ENCODE measurements at regions not wholly inside any gene's neighbourhood (a gene's known extent, or its start where the extent isn't known, plus 50 kb on each side); places are given as distances from the start of the nearest gene placed in this dataset.

DNA sequence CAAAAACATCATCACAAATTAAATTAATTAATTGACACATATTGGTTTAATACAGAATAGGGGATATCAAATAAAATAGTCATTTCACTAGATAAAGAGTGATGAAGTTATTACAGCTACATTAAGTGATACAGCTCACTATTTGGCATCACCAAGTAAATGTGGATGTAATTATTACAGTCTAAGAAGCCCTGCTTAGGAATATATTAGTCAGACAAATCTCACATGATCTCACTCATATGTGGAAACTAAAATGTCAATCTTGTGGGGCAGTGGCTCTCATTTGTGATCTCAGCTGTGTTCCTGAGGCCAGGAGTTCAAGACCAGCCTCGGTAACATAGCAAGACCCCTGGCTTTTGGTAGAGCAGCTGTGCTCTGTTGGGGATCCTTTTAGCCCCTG is 233.4 kb upstream of the RGMB start (continued):
- TF ChIP-seq, protein P1, sequence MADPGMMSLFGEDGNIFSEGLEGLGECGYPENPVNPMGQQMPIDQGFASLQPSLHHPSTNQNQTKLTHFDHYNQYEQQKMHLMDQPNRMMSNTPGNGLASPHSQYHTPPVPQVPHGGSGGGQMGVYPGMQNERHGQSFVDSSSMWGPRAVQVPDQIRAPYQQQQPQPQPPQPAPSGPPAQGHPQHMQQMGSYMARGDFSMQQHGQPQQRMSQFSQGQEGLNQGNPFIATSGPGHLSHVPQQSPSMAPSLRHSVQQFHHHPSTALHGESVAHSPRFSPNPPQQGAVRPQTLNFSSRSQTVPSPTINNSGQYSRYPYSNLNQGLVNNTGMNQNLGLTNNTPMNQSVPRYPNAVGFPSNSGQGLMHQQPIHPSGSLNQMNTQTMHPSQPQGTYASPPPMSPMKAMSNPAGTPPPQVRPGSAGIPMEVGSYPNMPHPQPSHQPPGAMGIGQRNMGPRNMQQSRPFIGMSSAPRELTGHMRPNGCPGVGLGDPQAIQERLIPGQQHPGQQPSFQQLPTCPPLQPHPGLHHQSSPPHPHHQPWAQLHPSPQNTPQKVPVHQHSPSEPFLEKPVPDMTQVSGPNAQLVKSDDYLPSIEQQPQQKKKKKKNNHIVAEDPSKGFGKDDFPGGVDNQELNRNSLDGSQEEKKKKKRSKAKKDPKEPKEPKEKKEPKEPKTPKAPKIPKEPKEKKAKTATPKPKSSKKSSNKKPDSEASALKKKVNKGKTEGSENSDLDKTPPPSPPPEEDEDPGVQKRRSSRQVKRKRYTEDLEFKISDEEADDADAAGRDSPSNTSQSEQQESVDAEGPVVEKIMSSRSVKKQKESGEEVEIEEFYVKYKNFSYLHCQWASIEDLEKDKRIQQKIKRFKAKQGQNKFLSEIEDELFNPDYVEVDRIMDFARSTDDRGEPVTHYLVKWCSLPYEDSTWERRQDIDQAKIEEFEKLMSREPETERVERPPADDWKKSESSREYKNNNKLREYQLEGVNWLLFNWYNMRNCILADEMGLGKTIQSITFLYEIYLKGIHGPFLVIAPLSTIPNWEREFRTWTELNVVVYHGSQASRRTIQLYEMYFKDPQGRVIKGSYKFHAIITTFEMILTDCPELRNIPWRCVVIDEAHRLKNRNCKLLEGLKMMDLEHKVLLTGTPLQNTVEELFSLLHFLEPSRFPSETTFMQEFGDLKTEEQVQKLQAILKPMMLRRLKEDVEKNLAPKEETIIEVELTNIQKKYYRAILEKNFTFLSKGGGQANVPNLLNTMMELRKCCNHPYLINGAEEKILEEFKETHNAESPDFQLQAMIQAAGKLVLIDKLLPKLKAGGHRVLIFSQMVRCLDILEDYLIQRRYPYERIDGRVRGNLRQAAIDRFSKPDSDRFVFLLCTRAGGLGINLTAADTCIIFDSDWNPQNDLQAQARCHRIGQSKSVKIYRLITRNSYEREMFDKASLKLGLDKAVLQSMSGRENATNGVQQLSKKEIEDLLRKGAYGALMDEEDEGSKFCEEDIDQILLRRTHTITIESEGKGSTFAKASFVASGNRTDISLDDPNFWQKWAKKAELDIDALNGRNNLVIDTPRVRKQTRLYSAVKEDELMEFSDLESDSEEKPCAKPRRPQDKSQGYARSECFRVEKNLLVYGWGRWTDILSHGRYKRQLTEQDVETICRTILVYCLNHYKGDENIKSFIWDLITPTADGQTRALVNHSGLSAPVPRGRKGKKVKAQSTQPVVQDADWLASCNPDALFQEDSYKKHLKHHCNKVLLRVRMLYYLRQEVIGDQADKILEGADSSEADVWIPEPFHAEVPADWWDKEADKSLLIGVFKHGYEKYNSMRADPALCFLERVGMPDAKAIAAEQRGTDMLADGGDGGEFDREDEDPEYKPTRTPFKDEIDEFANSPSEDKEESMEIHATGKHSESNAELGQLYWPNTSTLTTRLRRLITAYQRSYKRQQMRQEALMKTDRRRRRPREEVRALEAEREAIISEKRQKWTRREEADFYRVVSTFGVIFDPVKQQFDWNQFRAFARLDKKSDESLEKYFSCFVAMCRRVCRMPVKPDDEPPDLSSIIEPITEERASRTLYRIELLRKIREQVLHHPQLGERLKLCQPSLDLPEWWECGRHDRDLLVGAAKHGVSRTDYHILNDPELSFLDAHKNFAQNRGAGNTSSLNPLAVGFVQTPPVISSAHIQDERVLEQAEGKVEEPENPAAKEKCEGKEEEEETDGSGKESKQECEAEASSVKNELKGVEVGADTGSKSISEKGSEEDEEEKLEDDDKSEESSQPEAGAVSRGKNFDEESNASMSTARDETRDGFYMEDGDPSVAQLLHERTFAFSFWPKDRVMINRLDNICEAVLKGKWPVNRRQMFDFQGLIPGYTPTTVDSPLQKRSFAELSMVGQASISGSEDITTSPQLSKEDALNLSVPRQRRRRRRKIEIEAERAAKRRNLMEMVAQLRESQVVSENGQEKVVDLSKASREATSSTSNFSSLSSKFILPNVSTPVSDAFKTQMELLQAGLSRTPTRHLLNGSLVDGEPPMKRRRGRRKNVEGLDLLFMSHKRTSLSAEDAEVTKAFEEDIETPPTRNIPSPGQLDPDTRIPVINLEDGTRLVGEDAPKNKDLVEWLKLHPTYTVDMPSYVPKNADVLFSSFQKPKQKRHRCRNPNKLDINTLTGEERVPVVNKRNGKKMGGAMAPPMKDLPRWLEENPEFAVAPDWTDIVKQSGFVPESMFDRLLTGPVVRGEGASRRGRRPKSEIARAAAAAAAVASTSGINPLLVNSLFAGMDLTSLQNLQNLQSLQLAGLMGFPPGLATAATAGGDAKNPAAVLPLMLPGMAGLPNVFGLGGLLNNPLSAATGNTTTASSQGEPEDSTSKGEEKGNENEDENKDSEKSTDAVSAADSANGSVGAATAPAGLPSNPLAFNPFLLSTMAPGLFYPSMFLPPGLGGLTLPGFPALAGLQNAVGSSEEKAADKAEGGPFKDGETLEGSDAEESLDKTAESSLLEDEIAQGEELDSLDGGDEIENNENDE (IDR thresholded peaks at IDR 0.05; ENCODE audit: insufficient replicate concordance, low read length): no peak
- no peak for TF ChIP-seq POU5F1 (IDR thresholded peaks at IDR 0.05; ENCODE audit: low read depth, low read length)
- TF ChIP-seq JUND (IDR thresholded peaks at IDR 0.05; ENCODE audit: low read length): no peak
- TF ChIP-seq RXRA (IDR thresholded peaks at IDR 0.05; ENCODE audit: insufficient read depth, low read depth, low read length): no peak
- TF ChIP-seq SAP30 (IDR thresholded peaks at IDR 0.05; ENCODE audit: insufficient read depth, insufficient replicate concordance, low read length): no peak
- no peak for TF ChIP-seq BRCA1 (IDR thresholded peaks at IDR 0.05; ENCODE audit: low read depth, low read length)
- no peak for TF ChIP-seq SP4 (IDR thresholded peaks at IDR 0.05; ENCODE audit: low read length)
- TF ChIP-seq, protein P2, sequence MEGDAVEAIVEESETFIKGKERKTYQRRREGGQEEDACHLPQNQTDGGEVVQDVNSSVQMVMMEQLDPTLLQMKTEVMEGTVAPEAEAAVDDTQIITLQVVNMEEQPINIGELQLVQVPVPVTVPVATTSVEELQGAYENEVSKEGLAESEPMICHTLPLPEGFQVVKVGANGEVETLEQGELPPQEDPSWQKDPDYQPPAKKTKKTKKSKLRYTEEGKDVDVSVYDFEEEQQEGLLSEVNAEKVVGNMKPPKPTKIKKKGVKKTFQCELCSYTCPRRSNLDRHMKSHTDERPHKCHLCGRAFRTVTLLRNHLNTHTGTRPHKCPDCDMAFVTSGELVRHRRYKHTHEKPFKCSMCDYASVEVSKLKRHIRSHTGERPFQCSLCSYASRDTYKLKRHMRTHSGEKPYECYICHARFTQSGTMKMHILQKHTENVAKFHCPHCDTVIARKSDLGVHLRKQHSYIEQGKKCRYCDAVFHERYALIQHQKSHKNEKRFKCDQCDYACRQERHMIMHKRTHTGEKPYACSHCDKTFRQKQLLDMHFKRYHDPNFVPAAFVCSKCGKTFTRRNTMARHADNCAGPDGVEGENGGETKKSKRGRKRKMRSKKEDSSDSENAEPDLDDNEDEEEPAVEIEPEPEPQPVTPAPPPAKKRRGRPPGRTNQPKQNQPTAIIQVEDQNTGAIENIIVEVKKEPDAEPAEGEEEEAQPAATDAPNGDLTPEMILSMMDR (IDR thresholded peaks at IDR 0.05; ENCODE audit: control extremely low read depth in 1 of 3, insufficient read depth in 1 of 3, low read depth in 1 of 3, low read length in 3 of 3): no peak
- TF ChIP-seq CBX8 (IDR thresholded peaks at IDR 0.05; ENCODE audit: borderline replicate concordance, low read depth, low read length): no peak
- TF ChIP-seq GABPA (IDR thresholded peaks at IDR 0.05; ENCODE audit: borderline replicate concordance, insufficient read depth, low read length): no peak

Measured in H1 (cell line).